ENCODE measurements at regions not wholly inside any gene's neighbourhood (a gene's known extent, or its start where the extent isn't known, plus 50 kb on each side); places are given as distances from the start of the nearest gene placed in this dataset.

DNA sequence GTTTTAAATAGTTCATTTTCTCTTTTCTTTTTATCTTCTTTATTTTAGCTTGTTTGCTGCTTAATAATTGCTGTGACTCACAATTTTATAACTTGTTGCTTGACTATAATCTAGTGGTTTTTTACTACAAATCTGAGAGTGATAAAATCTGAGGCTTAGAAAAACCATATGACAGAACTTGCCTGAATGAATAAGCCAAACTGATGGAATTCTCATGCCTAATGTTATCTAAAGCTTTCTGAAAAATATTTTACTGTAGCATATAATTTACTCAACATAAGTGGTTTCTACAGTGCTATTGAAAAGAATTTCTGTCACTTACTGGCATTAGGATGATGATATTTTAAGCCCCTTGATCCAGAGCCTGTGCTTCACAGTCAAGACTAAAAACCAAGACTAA lies 175.1 kb downstream of the VGLL3 start:
- TF ChIP-seq, protein P1, sequence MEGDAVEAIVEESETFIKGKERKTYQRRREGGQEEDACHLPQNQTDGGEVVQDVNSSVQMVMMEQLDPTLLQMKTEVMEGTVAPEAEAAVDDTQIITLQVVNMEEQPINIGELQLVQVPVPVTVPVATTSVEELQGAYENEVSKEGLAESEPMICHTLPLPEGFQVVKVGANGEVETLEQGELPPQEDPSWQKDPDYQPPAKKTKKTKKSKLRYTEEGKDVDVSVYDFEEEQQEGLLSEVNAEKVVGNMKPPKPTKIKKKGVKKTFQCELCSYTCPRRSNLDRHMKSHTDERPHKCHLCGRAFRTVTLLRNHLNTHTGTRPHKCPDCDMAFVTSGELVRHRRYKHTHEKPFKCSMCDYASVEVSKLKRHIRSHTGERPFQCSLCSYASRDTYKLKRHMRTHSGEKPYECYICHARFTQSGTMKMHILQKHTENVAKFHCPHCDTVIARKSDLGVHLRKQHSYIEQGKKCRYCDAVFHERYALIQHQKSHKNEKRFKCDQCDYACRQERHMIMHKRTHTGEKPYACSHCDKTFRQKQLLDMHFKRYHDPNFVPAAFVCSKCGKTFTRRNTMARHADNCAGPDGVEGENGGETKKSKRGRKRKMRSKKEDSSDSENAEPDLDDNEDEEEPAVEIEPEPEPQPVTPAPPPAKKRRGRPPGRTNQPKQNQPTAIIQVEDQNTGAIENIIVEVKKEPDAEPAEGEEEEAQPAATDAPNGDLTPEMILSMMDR (IDR thresholded peaks at IDR 0.05; ENCODE audit: insufficient read depth, low read depth, low read length, missing control alignments) = no peak
- no peak for DNase-seq (ENCODE audit: low read depth)
- H3K4me3 ChIP-seq (ENCODE audit: low read length) = no peak overlapping the region

DNA sequence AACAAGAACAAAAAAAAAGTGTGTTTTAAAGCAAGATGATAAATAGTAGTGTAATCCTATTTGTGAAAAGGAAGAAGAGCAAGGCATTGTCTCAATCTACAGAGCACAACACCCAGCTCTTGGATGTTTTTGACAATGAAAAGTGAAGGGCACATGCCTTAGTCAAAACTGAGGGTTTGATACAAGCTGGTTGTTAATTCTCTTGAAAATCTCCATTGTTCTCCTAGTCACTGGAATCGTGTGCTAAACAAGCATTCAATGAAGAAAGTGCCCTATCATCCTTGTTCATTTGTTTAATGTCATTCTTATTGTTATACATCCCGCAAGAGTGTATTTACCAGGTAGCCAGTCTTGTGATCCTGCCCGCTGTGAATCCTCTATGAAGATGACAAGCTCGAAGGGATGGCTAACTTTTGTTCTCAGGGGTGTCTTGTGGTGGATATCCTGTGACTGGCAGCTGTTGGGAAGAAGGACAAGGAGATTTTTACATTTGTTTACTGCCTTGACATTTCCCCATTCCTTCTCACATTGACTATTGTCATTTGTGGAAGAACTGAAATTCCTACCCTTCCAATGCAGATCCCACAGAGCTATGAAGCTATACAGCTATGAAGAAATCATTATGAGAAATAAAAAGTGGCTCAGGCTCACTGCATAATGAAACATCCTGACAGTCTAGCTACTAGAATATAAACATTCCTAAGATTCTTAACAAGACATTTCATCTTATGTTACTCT lies 175.9 kb downstream of the VGLL3 start:
- DNase-seq (ENCODE audit: low read depth) = peak; percentile 2
- H3K4me3 ChIP-seq (ENCODE audit: low read length) = no peak overlapping the region
- TF ChIP-seq, protein P1 (IDR thresholded peaks at IDR 0.05; ENCODE audit: insufficient read depth, low read depth, low read length, missing control alignments) = no peak

DNA sequence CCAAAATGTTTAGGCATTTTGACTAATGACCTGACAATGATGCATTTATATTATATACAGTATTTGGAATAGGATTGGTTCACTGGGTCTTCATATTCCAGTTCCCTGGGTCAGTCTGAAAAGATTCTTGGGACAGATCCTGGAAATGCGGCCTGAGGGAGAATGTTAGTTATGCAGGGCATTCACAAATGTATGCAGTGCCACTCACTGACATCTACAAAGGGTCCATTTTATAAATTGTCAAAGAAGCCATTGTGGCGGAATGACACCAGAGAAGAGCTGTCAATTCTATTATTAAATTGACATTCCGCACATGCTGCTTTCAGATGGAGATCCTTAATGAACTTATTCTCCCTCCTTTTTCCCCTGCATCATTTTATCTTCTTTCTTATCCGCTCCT lies 176.6 kb downstream of the VGLL3 start:
- TF ChIP-seq, protein P1 (IDR thresholded peaks at IDR 0.05; ENCODE audit: insufficient read depth, low read depth, low read length, missing control alignments) = no peak
- H3K4me3 ChIP-seq (ENCODE audit: low read length) = no peak overlapping the region
- DNase-seq (ENCODE audit: low read depth) = no peak

DNA sequence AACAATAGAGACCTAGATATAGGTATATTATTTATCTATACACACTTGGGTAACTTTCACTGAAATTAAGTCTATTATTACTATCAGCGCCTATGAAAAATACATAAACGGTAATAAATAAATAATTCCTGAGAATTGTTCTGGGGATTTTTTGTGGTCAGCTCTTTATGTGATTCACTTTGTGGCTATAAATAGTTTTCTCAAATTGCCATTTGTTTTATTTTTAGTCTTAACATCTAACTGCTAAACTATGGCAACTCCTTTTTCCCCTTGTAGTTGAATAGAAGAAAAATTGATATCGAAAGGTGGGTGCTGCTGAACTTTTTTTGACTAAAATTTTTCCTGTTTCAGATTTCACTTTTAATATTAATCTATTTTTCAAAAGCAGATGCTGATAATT lies 189.0 kb downstream of the VGLL3 start:
- no peak overlapping the region for H3K4me3 ChIP-seq (ENCODE audit: low read length)
- no peak for DNase-seq (ENCODE audit: low read depth)
- TF ChIP-seq, protein P1 (IDR thresholded peaks at IDR 0.05; ENCODE audit: insufficient read depth, low read depth, low read length, missing control alignments) = no peak

DNA sequence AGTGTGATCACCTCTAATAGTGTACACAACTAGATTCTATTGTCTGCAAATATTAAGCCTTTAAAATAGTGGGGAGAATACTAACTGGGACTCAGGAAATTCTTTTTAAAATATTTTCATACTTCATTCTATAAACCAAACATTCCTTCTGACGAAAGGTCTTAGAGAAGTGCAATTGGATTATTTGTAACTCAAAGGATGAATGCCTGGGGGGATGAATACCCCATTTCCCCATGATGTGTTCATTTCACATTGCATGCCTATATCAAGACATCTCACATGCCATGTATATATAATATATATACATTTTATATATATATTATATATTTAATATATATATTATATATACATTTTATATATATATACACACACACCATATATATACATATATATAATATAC lies 189.9 kb downstream of the VGLL3 start:
- DNase-seq (ENCODE audit: low read depth) = no peak
- no peak overlapping the region for H3K4me3 ChIP-seq (ENCODE audit: low read length)
- TF ChIP-seq, protein P1 (IDR thresholded peaks at IDR 0.05; ENCODE audit: insufficient read depth, low read depth, low read length, missing control alignments) = no peak

DNA sequence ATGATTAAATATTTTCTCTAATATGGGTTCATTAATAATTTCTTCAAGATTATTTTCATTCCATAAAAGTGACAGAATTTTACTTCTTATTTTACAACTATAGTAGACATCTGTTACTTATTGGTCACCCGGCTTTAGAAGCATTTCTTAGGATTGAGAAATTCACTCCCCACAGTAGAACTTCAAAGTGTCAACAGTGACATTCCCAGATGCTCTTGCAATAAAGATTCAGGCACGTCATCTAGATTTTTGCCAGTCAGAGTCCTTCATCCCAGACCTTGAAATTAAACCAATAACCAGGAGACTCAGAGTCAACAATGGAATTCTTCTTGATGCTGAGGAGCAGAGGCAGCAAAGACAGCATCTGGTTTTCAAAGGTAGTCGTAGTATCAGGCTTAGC lies 190.8 kb downstream of the VGLL3 start:
- TF ChIP-seq, protein P1 (IDR thresholded peaks at IDR 0.05; ENCODE audit: insufficient read depth, low read depth, low read length, missing control alignments) = no peak

DNA sequence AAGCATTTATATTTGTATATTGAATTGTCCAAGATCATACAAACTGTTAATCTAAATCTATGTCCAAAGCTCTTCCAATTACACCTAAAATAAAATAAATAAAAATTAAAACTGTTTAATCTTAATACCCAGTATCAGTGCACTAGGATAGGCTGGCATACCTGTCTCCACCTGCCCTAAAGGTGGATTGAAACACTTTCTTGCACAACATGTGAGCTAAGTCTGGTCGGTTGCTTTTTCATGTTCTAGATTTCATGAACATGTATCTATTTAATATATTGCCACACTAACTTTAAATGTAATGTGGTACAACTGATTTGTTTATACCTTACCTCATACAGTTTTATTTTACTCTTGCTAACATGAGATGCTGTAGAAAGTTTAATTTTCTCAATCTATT lies 193.0 kb downstream of the VGLL3 start:
- DNase-seq (ENCODE audit: low read depth) = peak; percentile 83
- H3K4me3 ChIP-seq (ENCODE audit: low read length) = no peak overlapping the region
- TF ChIP-seq, protein P1 (IDR thresholded peaks at IDR 0.05; ENCODE audit: insufficient read depth, low read depth, low read length, missing control alignments) = no peak

More for the DNA sequence above, 190.8 kb downstream of the VGLL3 start:
- H3K4me3 ChIP-seq (ENCODE audit: low read length) = no peak overlapping the region
- no peak for DNase-seq (ENCODE audit: low read depth)
